HG03175 (cell line): ENCODE measurements at regions not wholly inside any gene's neighbourhood (a gene's known extent, or its start where the extent isn't known, plus 50 kb on each side); places are given as distances from the start of the nearest gene placed in this dataset.

Experiments used
- ATAC-seq: cut with Tn5 transposase; IDR thresholded peaks from one replicate; pipeline ENCODE4 v1.9.1; 2021; ENCODE audit warnings: mild to moderate bottlenecking, moderate library complexity; ENCODE audit not compliant: unreplicated experiment

- no peak for ATAC-seq
Observed at GRCh38 chr21:28790335-28790734, 202.3 kb downstream of the LTN1 start.

- no peak for ATAC-seq
Observed at GRCh38 chr21:28789523-28789922, 203.2 kb downstream of the LTN1 start.

- no peak for ATAC-seq
Observed at GRCh38 chr21:28788030-28788429, 204.6 kb downstream of the LTN1 start.

GRCh38 chr21:28783641-28784185 is 209.0 kb downstream of the LTN1 start:
- ATAC-seq = no peak

GRCh38 chr21:28781602-28782276 is 210.9 kb downstream of the LTN1 start:
- ATAC-seq = peak; percentile 78

GRCh38 chr21:28779914-28780313 is 212.8 kb downstream of the LTN1 start:
- no peak for ATAC-seq

- ATAC-seq = no peak
Observed at GRCh38 chr21:28776251-28776650, 216.4 kb downstream of the LTN1 start.

- ATAC-seq = no peak
Observed at GRCh38 chr21:28775071-28775470, 217.6 kb downstream of the LTN1 start.

- no peak for ATAC-seq
Observed at GRCh38 chr21:28773036-28773435, 219.6 kb downstream of the LTN1 start.

GRCh38 chr21:28771790-28772501 is 220.7 kb downstream of the LTN1 start:
- no peak for ATAC-seq

- no peak for ATAC-seq
Observed at GRCh38 chr21:28770867-28771661, 221.6 kb downstream of the LTN1 start.

GRCh38 chr21:28769683-28770082 is 223.0 kb downstream of the LTN1 start:
- no peak for ATAC-seq

GRCh38 chr21:28768753-28769152 is 223.9 kb downstream of the LTN1 start:
- ATAC-seq = no peak

GRCh38 chr21:28767523-28767922 is 225.2 kb downstream of the LTN1 start:
- ATAC-seq = no peak

- ATAC-seq = no peak
Observed at GRCh38 chr21:28763809-28764418, 228.8 kb downstream of the LTN1 start.

GRCh38 chr21:28762357-28762735 is 230.3 kb downstream of the LTN1 start:
- no peak for ATAC-seq

- no peak for ATAC-seq
Observed at GRCh38 chr21:28761674-28762356, 230.9 kb downstream of the LTN1 start.

- ATAC-seq = no peak
Observed at GRCh38 chr21:28758883-28759242, 233.8 kb downstream of the LTN1 start.

GRCh38 chr21:28758042-28758882 is 234.4 kb downstream of the LTN1 start:
- ATAC-seq = no peak

GRCh38 chr21:28754862-28755261 is 237.8 kb downstream of the LTN1 start:
- no peak for ATAC-seq
